Pancreas (tissue), 10 donors: ENCODE measurements at regions not wholly inside any gene's neighbourhood (a gene's known extent, or its start where the extent isn't known, plus 50 kb on each side); places are given as distances from the start of the nearest gene placed in this dataset.

ENCODE experiments used
- ATAC-seq, 4 donors: fragments of 200-7000 bp; cut with Tn5 transposase; one replicate each; pipeline versions ENCODE4 v1.8.0 to v1.9.1; 2020; ENCODE audit warnings: mild to moderate bottlenecking in 4 of 4, moderate library complexity in 4 of 4
- DNase-seq, 6 donors: peaks; one replicate each; pipeline ENCODE4 v3.0.0-alpha.2; 2020
- FAIRE-seq: peaks from 2 replicates; lab custom pipeline; 2012; peaks lifted over from hg19 to GRCh38; lab: Jason Lieb, UNC
- H3K27ac ChIP-seq, 4 donors: fragments of 200-600 bp; sonication (generic); 1 replicate in 3 of 4; 2 replicates in 1 of 4; pipeline versions ENCODE4 v1.5.0 to v1.8.0; 2020
- H3K27me3 ChIP-seq, 4 donors: fragments of 200-600 bp; one replicate each; pipeline ENCODE4 v1.8.0; 2021
- H3K36me3 ChIP-seq, 3 donors: fragments of 200-600 bp; sonication (generic) in 1 of 3; one replicate each; pipeline versions ENCODE4 v1.5.0 to v1.8.0; 2020 to 2021
- H3K4me1 ChIP-seq, 3 donors: fragments of 200-600 bp; one replicate each; pipeline ENCODE4 v1.8.0; 2021
- H3K4me3 ChIP-seq, 4 donors: fragments of 200-600 bp; sonication (generic) in 2 of 4; one replicate each; pipeline versions ENCODE4 v1.5.0 to v1.8.0; 2020 to 2021
- H3K9me3 ChIP-seq, 4 donors: fragments of 200-600 bp; one replicate each; pipeline ENCODE4 v1.8.0; 2021
- WGBS, 2 donors: extraction: QIAGEN DNeasy Blood & Tissue Kit; methylation state at CpG; one replicate each; pipeline ENCODE4 v1.1.7; 2013; 5-methylcytosine and 5-hydroxymethylcytosine counted together
- intact Hi-C, 3 donors: fragments of 100-400 bp; cut with DNase I; formaldehyde crosslinking; loops; one replicate each; pipeline versions ENCODE4 v1.11.1 to v1.14.2; 2022
- TF ChIP-seq, protein P1 (sequence below), 4 donors: fragments of 200-600 bp; sonication (generic) in 3 of 4; IDR thresholded peaks; one replicate each; pipeline versions ENCODE4 v1.5.0 to v1.8.0; 2021; ENCODE audit warnings: antibody characterized with exemption in 4 of 4
- donor health status: healthy with polysubstance abuse.
- donor health status: DM: no; HTN: no; CAD: no; lungs with moderate emphysema.
- donor health status: DM: no; HTN: no; CAD: no.
- donor health status: control.
- donor health status: control.
- donor health status: Bipolar disorder and iron deficiency.
- donor health status: DM: yes; HTN: yes; CAD: no.
- donor health status: DM: no; HTN: no; CAD: no.
- donor health status: DM: no; HTN: no; CAD: no.
- donor health status: DM: yes; HTN: yes; CAD: no.

DNA sequence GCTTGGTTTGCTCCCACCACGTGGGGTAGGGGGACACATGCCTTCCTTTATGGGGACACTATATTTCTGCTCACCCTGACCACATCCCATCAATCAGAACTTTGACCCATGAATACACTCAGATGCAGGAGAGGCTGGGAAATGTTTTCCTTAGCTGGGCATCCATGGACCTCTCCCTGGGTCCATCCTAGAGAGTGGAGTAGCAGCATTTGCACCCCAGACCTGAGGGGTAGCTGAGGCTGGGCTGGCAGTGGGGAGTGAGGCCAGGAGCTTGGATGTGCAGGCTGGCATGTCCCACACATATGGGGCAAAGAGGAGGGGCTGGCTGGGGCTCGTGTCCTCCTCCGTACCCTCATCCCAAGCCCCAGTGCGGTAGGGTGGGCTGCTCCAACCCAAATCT is 152.8 kb downstream of the TM9SF2 start:
- no peak overlapping the region for H3K4me3 ChIP-seq
- no peak for ATAC-seq
- intact Hi-C loops: no loop called here
- TF ChIP-seq, protein P1, sequence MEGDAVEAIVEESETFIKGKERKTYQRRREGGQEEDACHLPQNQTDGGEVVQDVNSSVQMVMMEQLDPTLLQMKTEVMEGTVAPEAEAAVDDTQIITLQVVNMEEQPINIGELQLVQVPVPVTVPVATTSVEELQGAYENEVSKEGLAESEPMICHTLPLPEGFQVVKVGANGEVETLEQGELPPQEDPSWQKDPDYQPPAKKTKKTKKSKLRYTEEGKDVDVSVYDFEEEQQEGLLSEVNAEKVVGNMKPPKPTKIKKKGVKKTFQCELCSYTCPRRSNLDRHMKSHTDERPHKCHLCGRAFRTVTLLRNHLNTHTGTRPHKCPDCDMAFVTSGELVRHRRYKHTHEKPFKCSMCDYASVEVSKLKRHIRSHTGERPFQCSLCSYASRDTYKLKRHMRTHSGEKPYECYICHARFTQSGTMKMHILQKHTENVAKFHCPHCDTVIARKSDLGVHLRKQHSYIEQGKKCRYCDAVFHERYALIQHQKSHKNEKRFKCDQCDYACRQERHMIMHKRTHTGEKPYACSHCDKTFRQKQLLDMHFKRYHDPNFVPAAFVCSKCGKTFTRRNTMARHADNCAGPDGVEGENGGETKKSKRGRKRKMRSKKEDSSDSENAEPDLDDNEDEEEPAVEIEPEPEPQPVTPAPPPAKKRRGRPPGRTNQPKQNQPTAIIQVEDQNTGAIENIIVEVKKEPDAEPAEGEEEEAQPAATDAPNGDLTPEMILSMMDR (IDR thresholded peaks at IDR 0.05): no peak
- WGBS, 2 donors: 66 to 79% methylated on average over 4 of the region's 4 CpGs
- H3K27me3 ChIP-seq: no peaks in the 10 kb centered on the region
- DNase-seq: no peak
- H3K4me1 ChIP-seq: peaks cover 0 to 5% (median 0%) of the 10 kb centered on the region in 3 donors
- no peak overlapping the region for H3K27ac ChIP-seq
- H3K36me3 ChIP-seq: no peaks in the 10 kb centered on the region
- no peak for FAIRE-seq
- no peaks in the 10 kb centered on the region for H3K9me3 ChIP-seq

DNA sequence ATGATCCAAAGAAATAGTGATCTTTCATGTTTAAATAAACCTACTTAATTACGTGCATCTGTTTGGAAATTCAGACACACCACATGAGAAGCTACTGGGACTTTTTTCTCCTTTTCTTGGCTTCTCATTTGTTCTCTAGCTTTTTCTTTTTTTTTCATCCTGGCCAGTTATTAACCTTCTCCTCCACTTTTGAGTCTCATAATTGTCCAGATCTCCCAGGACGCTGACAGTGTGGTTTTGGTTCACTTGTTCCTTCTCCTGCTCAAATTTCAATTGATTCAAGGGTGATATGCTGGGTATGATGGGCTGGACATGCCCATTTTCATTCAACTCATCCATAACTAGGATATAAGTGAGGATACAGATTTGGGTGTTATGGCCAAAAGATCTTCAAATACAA is 152.3 kb downstream of the TM9SF2 start:
- WGBS, 2 donors: 59 to 67% methylated on average over 2 of the region's 2 CpGs
- H3K4me1 ChIP-seq: peaks cover 0 to 5% (median 0%) of the 10 kb centered on the region in 3 donors
- DNase-seq: no peak
- intact Hi-C loops: no loop called here
- FAIRE-seq: no peak
- TF ChIP-seq, protein P1 (IDR thresholded peaks at IDR 0.05): no peak
- H3K27me3 ChIP-seq: no peaks in the 10 kb centered on the region
- no peak overlapping the region for H3K27ac ChIP-seq
- H3K4me3 ChIP-seq: no peak overlapping the region
- no peaks in the 10 kb centered on the region for H3K36me3 ChIP-seq
- no peak for ATAC-seq
- no peaks in the 10 kb centered on the region for H3K9me3 ChIP-seq

DNA sequence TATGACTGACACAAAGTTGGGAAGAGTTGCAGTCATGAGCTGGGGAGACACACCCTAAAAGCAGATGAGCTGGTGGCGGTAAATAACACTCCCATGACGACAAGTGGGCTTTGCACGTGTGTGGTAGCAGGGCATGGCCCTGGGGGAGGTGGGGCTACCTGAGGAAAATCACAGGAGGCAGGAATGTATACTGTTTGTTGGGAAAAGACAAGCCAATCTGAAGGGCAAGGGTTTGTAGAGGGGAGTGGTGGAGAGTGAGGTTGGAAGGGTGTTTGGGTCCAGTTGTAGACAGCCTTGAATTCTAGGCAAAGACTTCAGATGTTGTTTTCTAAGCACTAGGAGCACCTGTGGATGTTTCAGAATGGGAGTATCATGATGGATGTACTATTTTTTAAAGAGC is 151.6 kb downstream of the TM9SF2 start:
- H3K9me3 ChIP-seq: no peaks in the 10 kb centered on the region
- FAIRE-seq (no peak), ATAC-seq (no peak), DNase-seq (no peak)
- no peaks in the 10 kb centered on the region for H3K36me3 ChIP-seq
- no peak overlapping the region for H3K27ac ChIP-seq
- intact Hi-C loops: no loop called here
- TF ChIP-seq, protein P1 (IDR thresholded peaks at IDR 0.05): no peak
- no peak overlapping the region for H3K4me3 ChIP-seq
- peaks cover 0 to 5% (median 0%) of the 10 kb centered on the region in 3 donors for H3K4me1 ChIP-seq
- H3K27me3 ChIP-seq: no peaks in the 10 kb centered on the region
- WGBS, 2 donors: 75 to 81% methylated on average over 3 of the region's 3 CpGs

DNA sequence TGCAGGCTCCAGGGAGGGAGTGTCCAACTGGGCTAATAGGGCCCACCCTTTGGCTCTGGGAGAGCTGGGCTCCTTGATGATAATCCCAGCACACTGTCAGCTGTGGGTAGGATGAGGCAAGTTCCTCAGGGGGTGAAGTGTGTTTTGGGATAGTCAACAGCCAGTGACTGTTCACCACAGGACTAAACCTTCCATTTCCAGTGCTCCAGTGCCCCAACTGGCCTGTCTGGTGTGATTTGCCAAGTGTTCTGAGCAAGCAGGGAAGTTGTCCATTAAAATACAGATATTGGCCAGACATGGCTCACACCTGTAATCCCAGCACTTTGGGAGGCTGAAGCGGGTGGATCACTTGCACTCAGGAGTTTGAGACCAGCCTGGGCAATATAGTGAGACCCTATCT is 150.9 kb downstream of the TM9SF2 start:
- WGBS, 2 donors: 91 to 95% methylated on average over 1 of the region's 1 CpG
- Histone ChIP-seq H3K4me1 (peaks cover 0 to 5% (median 0%) of the 10 kb centered on the region in 3 donors), H3K27ac (no peak overlapping the region), H3K9me3 (no peaks in the 10 kb centered on the region), H3K36me3 (no peaks in the 10 kb centered on the region), H3K27me3 (no peaks in the 10 kb centered on the region), H3K4me3 (no peak overlapping the region)
- no peak for DNase-seq
- no peak for ATAC-seq
- intact Hi-C loops: no loop called here
- TF ChIP-seq, protein P1 (IDR thresholded peaks at IDR 0.05): no peak
- FAIRE-seq: no peak

DNA sequence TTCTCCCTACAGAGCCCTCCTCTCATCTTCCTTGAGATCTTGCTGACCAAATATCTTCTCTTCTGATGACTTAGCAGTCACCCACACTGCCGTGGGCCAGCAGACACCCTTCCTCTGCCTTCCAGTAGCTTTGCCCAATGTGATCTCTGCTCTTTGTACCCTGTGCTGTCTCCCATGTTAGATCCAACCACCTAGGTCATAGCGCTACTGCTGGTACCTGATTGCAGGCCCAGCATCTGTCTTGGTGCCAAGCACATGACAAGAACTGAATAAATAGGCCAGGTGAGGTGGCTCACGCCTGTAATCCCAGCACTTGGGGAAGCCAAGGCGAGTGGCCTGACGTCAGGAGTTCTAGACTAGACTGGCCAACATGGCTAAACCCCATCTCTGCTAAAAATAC is 149.7 kb downstream of the TM9SF2 start:
- intact Hi-C loops: no loop called here
- H3K27me3 ChIP-seq: no peaks in the 10 kb centered on the region
- ATAC-seq: no peak
- TF ChIP-seq, protein P1 (IDR thresholded peaks at IDR 0.05): no peak
- no peak overlapping the region for H3K27ac ChIP-seq
- no peak for DNase-seq
- no peaks in the 10 kb centered on the region for H3K9me3 ChIP-seq
- FAIRE-seq: no peak
- H3K4me3 ChIP-seq: no peak overlapping the region
- 76 to 86% methylated on average over 5 of the region's 5 CpGs for WGBS, 2 donors
- H3K4me1 ChIP-seq: peaks cover 0 to 5% (median 0%) of the 10 kb centered on the region in 3 donors
- no peaks in the 10 kb centered on the region for H3K36me3 ChIP-seq
